ENCODE measurements at regions not wholly inside any gene's neighbourhood (a gene's known extent, or its start where the extent isn't known, plus 50 kb on each side); places are given as distances from the start of the nearest gene placed in this dataset.

- 78 to 82% methylated on average over 2 of the region's 2 CpGs for WGBS, 2 donors
- no peak for TF ChIP-seq CTCF (IDR thresholded peaks at IDR 0.05)
- no peak for TF ChIP-seq POLR2A (IDR thresholded peaks at IDR 0.05)
- intact Hi-C loops (cut with DNase I): no loop called here
- H3K27me3 ChIP-seq: no peaks in the 10 kb centered on the region
- no peaks in the 10 kb centered on the region for H3K36me3 ChIP-seq
- no peak for DNase-seq
- no peaks in the 10 kb centered on the region for H3K4me1 ChIP-seq
- H3K27ac ChIP-seq: no peak overlapping the region
- H3K4me3 ChIP-seq (replicated peaks in 1 of 3): no peak overlapping the region
- H3K9me3 ChIP-seq: no peaks in the 10 kb centered on the region
Measured at GRCh38 chr2:219778189-219778588, 150.8 kb downstream of the SLC4A3 start.

GRCh38 chr2:219782737-219783348, 155.4 kb downstream of the SLC4A3 start:
- Histone ChIP-seq H3K36me3 (no peaks in the 10 kb centered on the region), H3K27me3 (no peaks in the 10 kb centered on the region), H3K4me1 (no peaks in the 10 kb centered on the region), H3K27ac (no peak overlapping the region), H3K4me3 (replicated peaks in 1 of 3) (no peak overlapping the region), H3K9me3 (no peaks in the 10 kb centered on the region)
- intact Hi-C loops (cut with DNase I): no loop called here
- DNase-seq: no peak
- no peak for TF ChIP-seq CTCF (IDR thresholded peaks at IDR 0.05)
- TF ChIP-seq POLR2A (IDR thresholded peaks at IDR 0.05): no peak
- WGBS, 2 donors: 58 to 68% methylated on average over 7 of the region's 7 CpGs

GRCh38 chr2:219783359-219783975, 156.0 kb downstream of the SLC4A3 start:
- WGBS, 2 donors: 75 to 91% methylated on average over 4 of the region's 4 CpGs
- H3K36me3 ChIP-seq: no peaks in the 10 kb centered on the region
- H3K4me1 ChIP-seq: no peaks in the 10 kb centered on the region
- DNase-seq: no peak
- H3K27me3 ChIP-seq: no peaks in the 10 kb centered on the region
- no peak overlapping the region for H3K27ac ChIP-seq
- no peak overlapping the region for H3K4me3 ChIP-seq (replicated peaks in 1 of 3)
- no peak for TF ChIP-seq POLR2A (IDR thresholded peaks at IDR 0.05)
- H3K9me3 ChIP-seq: no peaks in the 10 kb centered on the region
- intact Hi-C loops (cut with DNase I): no loop called here

GRCh38 chr2:219784178-219784577, 156.7 kb downstream of the SLC4A3 start:
- Histone ChIP-seq H3K9me3 (no peaks in the 10 kb centered on the region), H3K4me3 (replicated peaks in 1 of 3) (no peak overlapping the region), H3K36me3 (no peaks in the 10 kb centered on the region), H3K27ac (no peak overlapping the region), H3K27me3 (no peaks in the 10 kb centered on the region), H3K4me1 (no peaks in the 10 kb centered on the region)
- WGBS, 2 donors: 81 to 88% methylated on average over 4 to 6 of the region's 6 CpGs
- no peak for DNase-seq
- intact Hi-C loops (cut with DNase I): no loop called here
- TF ChIP-seq CTCF (IDR thresholded peaks at IDR 0.05): no peak
- TF ChIP-seq POLR2A (IDR thresholded peaks at IDR 0.05): no peak

- H3K4me1 ChIP-seq: no peaks in the 10 kb centered on the region
- intact Hi-C loops (cut with DNase I): no loop called here
- no peak for TF ChIP-seq POLR2A (IDR thresholded peaks at IDR 0.05)
- no peaks in the 10 kb centered on the region for H3K27me3 ChIP-seq
- DNase-seq: no peak
- no peaks in the 10 kb centered on the region for H3K9me3 ChIP-seq
- H3K36me3 ChIP-seq: no peaks in the 10 kb centered on the region
- H3K27ac ChIP-seq: no peak overlapping the region
- no peak overlapping the region for H3K4me3 ChIP-seq (replicated peaks in 1 of 3)
Measured at GRCh38 chr2:219789476-219789875, 162.0 kb downstream of the SLC4A3 start.

- no peak overlapping the region for H3K4me3 ChIP-seq (replicated peaks in 1 of 3)
- H3K27me3 ChIP-seq: no peaks in the 10 kb centered on the region
- intact Hi-C loops (cut with DNase I): no loop called here
- WGBS, 2 donors: 90% methylated on average over 4 of the region's 4 CpGs
- no peak overlapping the region for H3K27ac ChIP-seq
- TF ChIP-seq CTCF (IDR thresholded peaks at IDR 0.05): no peak
- no peak for TF ChIP-seq POLR2A (IDR thresholded peaks at IDR 0.05)
- no peaks in the 10 kb centered on the region for H3K36me3 ChIP-seq
- DNase-seq: no peak
- H3K9me3 ChIP-seq: no peaks in the 10 kb centered on the region
- H3K4me1 ChIP-seq: no peaks in the 10 kb centered on the region
Measured at GRCh38 chr2:219792446-219792845, 165.0 kb downstream of the SLC4A3 start.

All from thyroid gland (tissue), 4 donors.